Activated T-cell treated with anti-CD3 and anti-CD28 coated beads for 1 hour (primary cell): ENCODE measurements at regions not wholly inside any gene's neighbourhood (a gene's known extent, or its start where the extent isn't known, plus 50 kb on each side); places are given as distances from the start of the nearest gene placed in this dataset.
"Not testable (repeated sequence)": the region's sequence is repeated elsewhere in the genome, so short reads cannot be mapped to it uniquely, and the experiment has no call there.

ENCODE experiments used
- DNase-seq: peaks from one replicate; pipeline ENCODE4 v3.0.0-alpha.2; 2020; ENCODE audit warnings: low read depth

DNA sequence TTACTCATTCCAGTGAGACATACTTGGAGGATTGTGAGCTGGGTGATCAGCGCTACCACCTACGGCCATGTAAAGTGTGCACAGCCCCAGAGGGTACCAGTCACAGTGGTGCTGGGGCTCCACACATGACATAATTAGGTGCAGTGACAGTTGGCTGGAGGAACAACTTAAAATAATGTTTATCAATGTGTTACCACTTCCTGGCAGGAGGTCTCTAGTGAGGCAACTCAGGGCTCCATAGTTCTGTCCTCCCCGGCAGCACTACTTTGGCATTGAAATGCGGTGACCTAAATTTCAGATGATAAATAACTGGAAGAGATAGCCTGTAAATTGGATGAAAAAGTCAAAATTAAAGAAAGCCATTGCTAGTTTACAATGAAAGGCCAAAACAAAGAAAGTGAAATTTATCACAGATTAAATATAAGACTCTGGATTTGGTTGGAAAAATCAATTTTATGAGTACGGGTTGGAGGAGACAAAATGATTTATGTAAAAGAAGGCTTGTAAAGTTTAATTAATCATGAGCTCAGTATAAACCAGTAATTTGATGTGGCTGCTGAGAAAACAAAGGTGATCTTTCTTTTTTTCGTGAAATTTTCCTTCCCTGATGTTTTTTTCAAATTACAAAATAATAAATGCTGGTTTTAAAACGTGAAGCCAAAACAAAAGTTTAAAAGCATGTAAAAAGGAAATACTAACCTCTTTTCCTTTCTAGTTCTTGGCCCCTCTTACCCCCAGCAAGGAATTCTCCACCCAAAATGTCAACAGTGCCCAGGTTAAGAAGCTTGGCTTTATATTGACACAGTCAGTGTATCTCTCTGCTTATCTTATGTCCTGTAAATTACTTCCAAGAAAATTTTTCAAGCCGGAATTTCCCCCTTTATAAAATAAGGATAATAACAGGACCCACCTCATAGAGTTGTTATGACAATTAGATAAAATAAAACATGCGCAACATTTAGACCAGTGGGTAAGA lies 126.7 kb upstream of the NOX3 start:
- DNase-seq: no peak

DNA sequence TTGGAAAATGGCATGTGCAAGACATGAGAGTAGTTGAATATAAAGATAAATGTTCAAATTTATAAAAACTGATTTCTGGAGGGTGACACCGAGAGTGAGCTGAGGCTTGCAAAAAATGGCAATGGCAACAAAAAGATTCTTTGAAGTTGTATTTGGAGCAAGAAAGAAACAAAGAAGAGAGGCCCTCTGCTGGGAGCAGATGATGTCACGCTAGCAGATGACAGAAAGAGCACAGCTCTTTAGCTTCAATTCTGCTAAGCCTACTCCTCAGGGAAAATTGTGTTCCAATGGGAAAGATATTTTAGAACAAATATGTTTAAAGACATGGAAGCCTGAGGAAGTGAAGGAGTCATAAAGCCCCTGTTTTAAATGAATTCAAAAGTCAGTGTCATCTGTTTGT lies 125.3 kb upstream of the NOX3 start:
- DNase-seq: no peak

DNA sequence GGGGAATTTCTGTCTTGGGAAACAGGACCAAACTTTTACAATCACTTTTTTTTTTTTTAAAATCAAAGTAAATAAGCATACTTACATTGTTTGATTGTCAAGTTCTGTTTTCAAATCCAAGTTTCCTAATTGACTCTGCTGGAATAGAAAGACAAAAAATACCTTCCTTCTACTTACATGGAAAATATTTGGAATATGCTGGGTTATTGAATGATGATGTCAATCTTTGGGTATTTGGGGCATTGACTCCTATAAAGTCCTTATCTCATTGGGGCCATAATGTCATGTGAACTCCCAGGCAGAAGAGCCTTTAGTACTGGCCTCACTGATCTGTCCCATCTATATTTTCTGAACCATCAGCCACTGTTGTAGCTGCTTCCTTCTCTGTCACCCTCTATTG lies 122.6 kb upstream of the NOX3 start:
- no peak for DNase-seq

DNA sequence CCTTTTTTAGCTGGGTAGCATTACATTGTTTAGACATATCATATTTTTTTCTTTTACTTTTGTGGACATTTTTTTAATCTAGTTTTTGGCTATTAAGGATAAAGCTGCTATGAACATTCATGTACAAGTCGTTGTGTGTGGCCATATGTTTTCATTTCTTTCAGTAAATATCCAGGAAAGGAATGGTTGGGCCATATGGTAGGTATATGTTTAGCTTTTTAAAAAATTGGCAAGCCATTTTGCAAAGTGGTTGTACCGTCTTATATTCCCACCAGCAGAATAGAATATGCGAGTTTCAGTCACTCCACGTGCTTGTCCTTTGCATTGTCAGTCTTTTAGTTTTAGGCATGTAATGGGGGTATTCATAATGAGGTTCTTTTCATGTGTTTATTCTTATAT lies 106.3 kb upstream of the NOX3 start:
- DNase-seq: no peak

DNA sequence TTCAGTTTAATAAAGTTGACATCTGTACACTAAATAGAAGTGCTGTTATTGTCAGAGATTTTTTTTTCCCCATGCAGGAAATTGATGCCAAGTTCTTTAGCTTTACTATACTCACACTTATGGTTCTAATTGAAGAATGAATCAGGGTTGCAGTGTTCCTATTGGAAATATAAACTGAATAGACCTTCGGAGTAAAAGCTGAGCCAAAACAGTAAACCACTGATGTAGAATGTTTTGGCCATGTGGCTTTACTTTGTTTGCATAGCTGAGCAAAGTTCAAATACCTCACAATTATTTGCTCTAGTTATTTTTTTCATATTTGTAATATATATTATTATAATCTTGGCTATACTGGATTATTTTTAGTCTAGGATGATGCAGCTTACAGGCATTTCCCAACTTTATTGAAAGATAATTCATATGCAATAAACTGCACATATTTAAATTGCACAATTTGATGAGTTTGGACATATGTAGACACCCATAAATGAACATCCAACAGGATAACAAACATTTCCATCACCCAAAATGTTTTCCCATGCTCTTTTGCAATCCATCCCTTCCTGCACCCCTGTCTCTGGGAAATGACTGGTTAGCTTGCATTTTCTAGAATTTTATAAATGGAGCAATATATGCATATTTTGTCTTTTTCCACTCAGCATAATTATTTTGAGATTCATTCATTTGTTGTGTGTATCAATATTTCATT lies 105.8 kb upstream of the NOX3 start:
- no peak for DNase-seq

DNA sequence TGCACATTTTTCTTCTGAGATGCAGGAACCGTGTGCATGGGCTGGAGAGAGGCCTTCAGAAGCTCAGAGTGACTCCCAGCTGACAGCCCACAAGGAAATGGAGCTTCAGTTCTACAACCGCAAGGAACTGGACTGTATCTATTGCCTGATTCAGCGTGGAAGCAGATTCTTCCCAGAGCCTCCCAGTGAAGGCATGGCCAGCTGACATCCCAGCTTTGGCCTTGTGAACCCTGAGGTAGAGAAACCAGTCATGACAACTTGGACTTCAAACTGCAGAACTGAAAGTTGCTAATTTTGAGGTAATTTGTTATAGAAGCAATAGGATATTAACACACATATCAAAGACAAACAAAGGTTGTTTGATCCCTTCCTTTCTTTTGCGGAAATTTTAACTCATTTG lies 94.3 kb upstream of the NOX3 start:
- DNase-seq: no peak

DNA sequence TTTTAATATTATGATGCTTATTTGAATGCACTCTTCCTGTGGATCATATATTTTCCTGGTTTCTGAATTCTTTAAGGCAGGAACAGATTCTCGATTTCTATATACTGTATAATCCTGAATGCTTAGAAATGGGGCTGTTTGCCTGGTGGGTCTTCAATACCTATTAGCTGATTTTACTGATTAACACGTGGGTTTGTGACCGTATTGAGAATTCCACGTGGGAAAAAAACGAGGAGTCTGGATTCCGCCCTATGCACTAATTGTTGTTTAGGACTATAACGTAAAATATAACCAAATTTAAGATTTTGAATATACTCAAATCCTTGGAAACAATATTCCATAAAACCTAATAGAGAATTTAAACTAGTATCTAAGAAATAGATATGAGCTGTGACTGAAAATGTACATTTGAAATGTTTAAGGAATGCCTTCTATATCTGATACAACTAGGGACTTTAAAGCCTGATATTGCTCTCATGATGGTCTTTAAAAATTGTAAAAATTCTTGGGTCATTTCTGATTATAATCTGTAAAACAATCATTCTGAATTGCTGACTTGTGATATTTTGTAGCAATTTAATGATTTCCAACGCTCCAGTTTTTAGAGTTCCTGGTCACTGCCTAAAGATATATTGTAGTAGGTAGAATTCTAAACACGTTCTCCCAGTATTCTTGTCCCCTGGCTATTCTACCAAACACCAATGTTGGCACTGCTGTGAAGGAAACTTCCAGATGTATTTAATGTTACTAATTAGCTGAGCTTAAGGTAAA lies 93.6 kb upstream of the NOX3 start:
- no peak for DNase-seq

DNA sequence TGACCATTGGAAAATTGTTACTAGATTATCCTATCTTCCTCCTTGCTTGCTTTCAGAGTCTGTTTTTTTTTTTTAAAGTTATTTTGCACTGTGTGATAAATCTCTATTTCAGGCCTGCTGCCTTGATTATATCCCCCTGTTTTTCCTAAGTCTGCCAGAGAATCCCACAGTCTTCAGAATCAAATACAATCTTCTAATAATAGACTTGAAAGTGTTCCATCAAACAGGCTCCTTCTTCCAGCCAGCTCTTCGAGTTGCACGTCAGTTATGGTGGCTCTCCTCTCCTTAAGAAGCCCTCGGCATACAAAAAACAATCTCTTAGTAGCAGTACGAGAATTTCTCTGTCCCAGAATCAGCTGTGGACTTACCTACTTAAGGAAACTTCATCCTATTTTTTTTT lies 92.9 kb upstream of the NOX3 start:
- no peak for DNase-seq

DNA sequence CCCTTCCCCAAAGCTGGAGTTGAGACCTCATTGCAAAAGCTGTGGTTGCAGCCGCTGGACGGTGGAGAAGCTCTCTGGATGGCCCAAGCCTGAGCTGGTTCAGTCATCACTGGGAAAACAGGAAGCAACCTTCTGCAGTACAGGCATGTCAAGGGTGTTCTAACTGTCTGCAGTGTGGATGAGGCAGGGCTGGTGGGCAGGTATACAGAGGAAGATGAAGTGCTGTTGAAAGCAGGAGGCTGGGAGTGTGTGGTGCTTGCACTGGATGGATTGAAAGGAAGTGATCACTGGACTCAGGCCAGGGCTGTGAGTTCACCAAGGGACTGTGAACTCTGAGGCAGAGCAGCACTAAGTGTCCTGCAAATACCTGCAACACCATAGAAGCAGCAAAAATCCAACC lies 89.0 kb upstream of the NOX3 start:
- DNase-seq: no peak

DNA sequence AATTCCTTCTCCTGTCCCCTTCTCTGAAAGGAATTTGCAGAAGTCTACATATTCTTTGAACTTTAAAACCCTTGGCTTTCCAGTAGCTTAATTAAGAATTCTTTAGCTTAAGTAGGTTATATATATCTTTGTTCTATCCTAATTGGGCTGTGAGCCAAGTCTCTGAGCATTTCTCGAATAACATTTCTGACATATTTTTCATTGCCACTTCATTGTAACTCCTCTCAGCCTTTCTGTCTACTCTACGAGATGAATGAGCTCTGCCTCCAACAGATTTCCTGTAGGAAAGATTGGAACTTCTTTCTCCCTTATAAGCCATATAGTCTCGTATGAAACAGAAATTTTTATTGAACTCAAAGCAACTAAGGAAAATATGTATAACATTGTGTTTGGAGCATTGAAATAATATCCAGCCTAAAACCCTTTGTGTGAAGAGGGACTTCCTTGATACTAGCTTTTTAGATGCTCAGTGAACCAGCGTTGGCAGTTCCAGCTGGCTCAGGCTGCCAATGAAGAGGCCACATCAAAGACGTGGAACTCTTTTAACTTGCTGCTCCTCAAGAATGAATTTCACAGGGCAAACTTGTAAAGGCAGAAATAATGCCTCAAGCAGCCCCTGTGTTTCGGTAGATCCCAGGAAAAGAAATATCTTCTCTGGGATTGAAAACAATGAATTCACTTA lies 87.7 kb upstream of the NOX3 start:
- DNase-seq: no peak

DNA sequence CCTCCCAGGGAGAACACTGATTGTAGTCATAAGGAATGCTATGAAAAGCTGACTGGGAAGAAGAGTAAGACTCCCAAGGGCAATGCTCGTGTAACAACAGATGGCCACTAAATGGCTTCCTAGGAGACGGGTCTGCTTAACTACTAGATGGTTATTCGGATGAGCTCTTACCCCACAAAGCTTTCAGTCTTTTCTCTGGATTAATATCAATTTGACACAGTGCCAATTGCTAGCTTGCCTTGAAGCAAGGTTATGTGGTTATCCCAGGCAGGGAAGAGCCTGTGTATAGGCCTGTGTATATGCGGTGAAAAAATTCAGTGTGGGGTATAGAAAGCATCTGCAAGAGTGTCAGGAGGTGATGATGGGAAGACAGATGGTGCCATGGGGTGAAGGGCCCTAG lies 86.4 kb upstream of the NOX3 start:
- DNase-seq: no peak

DNA sequence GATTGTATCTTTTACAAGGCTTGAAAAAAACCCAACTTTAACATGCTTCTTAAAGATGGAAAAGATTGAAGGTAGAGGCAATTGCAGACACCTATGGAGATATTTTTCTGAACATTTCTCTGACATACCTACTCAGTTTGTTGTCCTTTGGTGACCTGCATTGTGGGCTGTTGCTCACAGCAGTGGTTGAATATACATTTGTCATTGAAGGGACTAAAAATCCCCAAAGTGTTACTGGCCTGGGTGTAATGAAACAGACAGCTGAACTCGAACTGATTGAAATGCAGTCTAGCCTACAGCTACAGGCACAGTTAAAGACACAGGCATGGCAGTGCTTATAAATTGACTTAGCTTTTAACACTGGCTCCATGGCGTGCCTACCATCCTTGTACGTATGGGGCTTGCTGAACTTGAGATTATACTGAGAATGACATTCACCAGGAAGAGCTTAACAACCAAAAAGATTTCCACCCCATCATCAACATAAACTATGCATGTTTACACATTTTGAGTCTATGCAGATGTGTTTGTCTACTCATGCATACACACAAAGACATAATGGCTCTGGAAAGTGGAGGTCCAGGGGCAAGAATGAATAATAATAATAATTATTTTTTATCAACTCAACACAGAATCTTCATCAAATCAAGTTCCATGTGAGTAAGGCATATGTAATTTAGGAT lies 83.2 kb upstream of the NOX3 start:
- DNase-seq: no peak

DNA sequence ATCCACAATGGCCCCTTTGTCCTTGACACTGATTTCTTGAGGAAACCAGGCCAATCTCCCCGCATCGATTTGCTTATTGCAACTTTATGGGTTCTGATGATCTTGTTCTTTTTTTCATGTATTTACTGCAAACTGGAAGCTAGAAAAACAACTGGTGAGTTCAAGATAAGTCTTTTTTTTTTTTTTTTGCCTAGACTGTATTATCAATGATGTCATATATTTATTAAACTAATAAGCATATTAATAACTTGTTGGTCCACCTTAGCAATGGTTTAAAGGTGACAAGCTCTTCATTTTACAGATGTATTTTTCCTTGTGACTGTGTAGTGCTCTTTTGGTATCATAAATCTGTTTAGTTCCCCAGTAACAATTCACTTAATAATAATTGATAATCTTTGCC lies 79.0 kb upstream of the NOX3 start:
- no peak for DNase-seq

DNA sequence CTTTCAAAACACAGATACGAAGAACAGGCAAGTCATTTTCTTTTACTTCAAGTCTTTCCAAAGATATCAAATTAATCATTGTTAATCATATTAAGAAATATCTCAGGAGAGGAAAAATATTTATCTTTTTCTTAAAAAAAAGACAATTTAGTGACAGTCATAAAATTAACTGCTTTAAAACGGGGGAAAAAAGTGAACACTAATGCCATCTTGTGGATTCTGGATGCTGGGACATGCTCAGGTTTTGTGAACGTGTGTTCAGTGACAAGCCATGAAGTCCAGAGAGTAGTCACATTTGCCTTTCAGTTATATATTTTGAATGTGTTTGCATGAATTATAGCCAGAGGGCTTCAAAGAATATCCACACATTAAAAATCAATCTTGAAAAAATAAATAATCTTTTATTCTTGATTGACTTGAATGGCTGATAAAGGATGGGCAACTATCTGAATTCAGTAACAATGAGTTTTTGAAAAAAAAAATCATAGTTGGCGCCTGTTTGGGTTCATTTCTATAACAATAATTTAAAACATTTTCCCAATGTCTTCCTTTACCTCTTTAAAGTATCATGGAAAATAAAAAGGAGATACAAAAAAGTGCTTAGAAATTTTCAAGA lies 74.7 kb upstream of the NOX3 start:
- DNase-seq: no peak

DNA sequence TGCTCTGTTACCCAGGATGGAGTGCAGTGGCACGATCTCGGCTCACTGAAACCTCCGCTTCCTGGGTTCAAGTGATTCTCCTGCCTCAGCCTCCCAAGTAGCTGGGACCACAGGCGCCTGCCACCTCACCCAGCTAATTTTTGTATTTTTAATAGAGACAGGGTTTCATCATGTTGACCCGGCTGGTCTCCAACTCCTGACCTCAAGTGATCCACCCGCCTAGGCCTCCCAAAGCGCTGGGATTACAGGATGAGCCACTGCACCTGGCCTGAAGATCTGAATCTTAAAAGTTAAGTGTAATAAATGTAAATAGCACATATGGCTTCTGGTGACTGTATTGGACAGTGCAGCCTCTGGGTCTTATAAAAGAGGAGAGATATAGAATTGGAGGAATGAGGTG lies 74.2 kb upstream of the NOX3 start:
- not testable (repeated sequence) for DNase-seq

DNA sequence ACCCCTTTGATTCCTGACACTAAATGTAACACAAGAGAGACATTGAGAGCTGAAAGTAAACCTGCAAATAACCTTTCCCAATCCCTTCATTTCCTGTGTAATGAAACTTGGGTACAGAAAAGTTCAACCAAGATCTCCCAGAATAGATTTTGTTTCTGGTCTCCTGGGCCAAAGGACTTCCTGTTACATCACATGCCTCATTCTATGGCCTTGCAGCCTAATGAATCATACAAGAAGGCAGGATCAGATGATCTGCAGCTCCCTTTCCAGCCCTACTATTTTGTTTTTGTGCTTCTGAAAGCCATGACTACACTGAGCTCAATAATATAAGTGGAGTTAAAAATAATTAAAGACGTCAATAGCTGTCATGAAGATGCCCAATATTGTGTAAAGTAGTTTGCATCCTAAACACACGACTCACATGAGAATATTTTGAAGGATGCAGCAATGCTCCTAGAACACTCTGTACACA lies 73.4 kb upstream of the NOX3 start:
- no peak for DNase-seq

DNA sequence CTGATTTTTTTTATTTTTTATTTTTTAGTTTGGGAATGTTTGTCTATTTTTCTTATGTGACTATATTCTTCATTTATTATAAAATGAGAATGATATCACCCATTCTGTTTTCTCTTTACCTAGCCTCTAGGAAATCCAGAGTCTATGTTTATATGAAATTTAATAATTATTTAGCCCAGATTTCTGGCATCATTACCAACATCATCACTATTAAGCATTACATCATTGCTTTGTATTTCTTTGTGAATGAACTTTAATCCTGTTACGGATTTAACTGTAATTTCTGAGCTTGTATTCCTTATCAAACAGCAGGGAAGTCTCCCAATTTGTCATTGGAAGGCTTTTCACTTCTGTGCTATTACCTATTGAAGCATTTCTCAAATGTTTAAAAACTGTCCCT lies 72.7 kb upstream of the NOX3 start:
- DNase-seq: no peak

DNA sequence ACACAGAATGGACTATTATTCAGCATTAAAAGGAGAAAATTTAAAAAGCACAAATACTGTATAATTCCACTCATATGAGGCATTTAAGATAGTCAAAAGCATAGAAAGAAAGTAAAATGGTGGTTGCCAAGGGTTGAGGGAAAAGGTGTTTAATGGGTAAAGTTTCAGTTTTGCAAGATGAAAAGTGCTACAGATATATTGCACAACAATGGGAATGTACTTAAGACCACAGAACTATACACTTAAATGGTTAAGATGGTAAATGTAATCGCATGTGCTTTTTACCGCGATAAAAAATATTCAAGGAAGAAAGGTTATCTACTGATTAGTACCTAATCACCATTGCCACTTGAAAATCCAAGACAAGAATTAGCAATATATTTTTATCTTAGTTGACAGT lies 71.8 kb upstream of the NOX3 start:
- DNase-seq: no peak

DNA sequence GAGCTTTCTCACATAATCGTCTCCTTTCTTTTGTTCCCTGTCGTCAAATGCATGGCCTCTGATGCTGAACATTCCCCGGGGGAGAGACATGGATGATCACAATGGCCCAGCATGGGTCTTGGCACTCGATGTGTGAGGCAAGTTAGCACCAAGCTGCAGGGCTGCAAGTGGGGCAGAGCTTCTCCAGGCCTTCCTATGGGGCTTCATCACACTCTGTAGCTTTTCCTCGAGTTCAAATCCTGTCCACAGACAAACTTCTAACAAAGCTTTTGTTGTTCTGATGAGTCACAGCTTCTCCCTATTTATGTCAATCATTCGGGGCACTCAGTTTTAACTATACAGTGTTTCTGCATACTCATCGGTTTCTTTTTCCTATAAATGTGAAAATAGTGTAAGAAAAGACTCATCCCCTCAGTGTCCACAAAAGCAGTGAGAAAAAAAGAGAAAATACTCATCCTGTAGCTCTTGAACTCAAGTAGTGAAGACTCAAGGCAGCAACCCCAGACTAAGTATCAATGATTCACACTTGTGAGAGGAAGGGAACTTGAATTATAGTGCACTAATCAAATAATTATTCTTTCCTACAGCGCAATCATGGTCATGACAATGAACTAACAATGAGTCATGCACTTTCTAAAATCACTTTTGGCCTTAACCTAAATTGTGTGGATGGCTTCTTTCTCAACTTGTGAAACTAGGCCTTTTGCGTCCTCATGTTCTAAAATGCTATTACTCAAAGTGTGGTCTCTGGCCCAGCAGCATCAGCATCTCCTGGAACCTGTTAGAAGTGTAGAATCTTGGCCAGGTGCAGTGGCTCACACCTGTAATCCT lies 68.4 kb upstream of the NOX3 start:
- DNase-seq: no peak

DNA sequence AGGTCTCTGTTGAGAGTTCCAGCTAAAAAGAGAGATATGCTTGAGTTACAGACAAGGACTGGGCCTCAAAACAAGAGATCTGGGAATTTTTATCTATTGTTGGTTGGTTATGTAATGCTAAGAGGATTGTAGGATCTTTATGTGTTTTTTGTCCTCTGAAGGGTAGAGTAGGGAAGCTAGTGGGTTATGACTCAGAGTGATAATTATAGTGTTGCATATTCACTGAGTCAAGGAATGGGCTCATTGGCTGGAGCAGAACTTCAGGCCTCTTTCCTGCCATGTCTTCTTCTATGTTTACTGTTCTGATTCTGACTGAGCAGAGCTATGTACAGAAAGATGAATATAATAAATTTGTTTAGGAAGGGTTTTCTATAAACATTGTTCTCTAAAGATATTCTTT lies 66.1 kb upstream of the NOX3 start:
- DNase-seq: no peak
